Ishikawa (cell line): ENCODE measurements at regions not wholly inside any gene's neighbourhood (a gene's known extent, or its start where the extent isn't known, plus 50 kb on each side); places are given as distances from the start of the nearest gene placed in this dataset.

Experiments
- CEBPB ChIP-seq: IDR thresholded peaks from 2 replicates; pipeline ENCODE4 v1.6.1; 2012
- CREB1 ChIP-seq: IDR thresholded peaks from 2 replicates; pipeline ENCODE4 v1.6.1; 2012; ENCODE audit warnings: low read depth
- EGR1 ChIP-seq: IDR thresholded peaks from 2 replicates; pipeline ENCODE4 v1.6.1; 2012
- EP300 ChIP-seq: IDR thresholded peaks from 2 replicates; pipeline ENCODE4 v1.6.1; 2012; ENCODE audit warnings: borderline replicate concordance
- FOXM1 ChIP-seq: IDR thresholded peaks from 2 replicates; pipeline ENCODE4 v1.6.1; 2012; ENCODE audit warnings: low read depth, borderline replicate concordance
- MAX ChIP-seq: IDR thresholded peaks from 2 replicates; pipeline ENCODE4 v1.6.1; 2012
- RAD21 ChIP-seq: IDR thresholded peaks from 2 replicates; pipeline ENCODE4 v1.6.1; 2012; ENCODE audit warnings: low read depth
- TAF1 ChIP-seq: IDR thresholded peaks from 2 replicates; pipeline ENCODE4 v1.6.1; 2012; ENCODE audit warnings: low read depth, mild to moderate bottlenecking
- TCF12 ChIP-seq: IDR thresholded peaks from 2 replicates; pipeline ENCODE4 v1.6.1; 2012; ENCODE audit warnings: low read depth
- USF1 ChIP-seq: IDR thresholded peaks from 2 replicates; pipeline ENCODE4 v1.6.1; 2012
- YY1 ChIP-seq: IDR thresholded peaks from 2 replicates; pipeline ENCODE4 v1.6.1; 2012; ENCODE audit warnings: low read depth
- ZBTB7A ChIP-seq: IDR thresholded peaks from 2 replicates; pipeline ENCODE4 v1.6.1; 2012; ENCODE audit warnings: low read depth
- TF ChIP-seq, protein P1 (sequence below): IDR thresholded peaks from 2 replicates; pipeline ENCODE4 v1.6.1; 2012; ENCODE audit warnings: low read depth, mild to moderate bottlenecking

GRCh38 chr1:242712248-242712647, 187.8 kb upstream of the PLD5 start:
- TF ChIP-seq USF1 (no peak), EP300 (no peak), TAF1 (no peak), YY1 (no peak), MAX (no peak), RAD21 (no peak), FOXM1 (no peak), TCF12 (no peak), CEBPB (no peak), ZBTB7A (no peak), CREB1 (no peak), EGR1 (no peak)
- TF ChIP-seq, protein P1, sequence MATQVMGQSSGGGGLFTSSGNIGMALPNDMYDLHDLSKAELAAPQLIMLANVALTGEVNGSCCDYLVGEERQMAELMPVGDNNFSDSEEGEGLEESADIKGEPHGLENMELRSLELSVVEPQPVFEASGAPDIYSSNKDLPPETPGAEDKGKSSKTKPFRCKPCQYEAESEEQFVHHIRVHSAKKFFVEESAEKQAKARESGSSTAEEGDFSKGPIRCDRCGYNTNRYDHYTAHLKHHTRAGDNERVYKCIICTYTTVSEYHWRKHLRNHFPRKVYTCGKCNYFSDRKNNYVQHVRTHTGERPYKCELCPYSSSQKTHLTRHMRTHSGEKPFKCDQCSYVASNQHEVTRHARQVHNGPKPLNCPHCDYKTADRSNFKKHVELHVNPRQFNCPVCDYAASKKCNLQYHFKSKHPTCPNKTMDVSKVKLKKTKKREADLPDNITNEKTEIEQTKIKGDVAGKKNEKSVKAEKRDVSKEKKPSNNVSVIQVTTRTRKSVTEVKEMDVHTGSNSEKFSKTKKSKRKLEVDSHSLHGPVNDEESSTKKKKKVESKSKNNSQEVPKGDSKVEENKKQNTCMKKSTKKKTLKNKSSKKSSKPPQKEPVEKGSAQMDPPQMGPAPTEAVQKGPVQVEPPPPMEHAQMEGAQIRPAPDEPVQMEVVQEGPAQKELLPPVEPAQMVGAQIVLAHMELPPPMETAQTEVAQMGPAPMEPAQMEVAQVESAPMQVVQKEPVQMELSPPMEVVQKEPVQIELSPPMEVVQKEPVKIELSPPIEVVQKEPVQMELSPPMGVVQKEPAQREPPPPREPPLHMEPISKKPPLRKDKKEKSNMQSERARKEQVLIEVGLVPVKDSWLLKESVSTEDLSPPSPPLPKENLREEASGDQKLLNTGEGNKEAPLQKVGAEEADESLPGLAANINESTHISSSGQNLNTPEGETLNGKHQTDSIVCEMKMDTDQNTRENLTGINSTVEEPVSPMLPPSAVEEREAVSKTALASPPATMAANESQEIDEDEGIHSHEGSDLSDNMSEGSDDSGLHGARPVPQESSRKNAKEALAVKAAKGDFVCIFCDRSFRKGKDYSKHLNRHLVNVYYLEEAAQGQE: no peak
